Mammary epithelial cell (primary cell): ENCODE measurements at regions not wholly inside any gene's neighbourhood (a gene's known extent, or its start where the extent isn't known, plus 50 kb on each side); places are given as distances from the start of the nearest gene placed in this dataset.
"Not testable (repeated sequence)": the region's sequence is repeated elsewhere in the genome, so short reads cannot be mapped to it uniquely, and the experiment has no call there.

Experiments used
- EZH2 ChIP-seq: IDR thresholded peaks from 2 replicates; pipeline ENCODE4 v1.6.1; 2012; ENCODE audit warnings: low read length, inconsistent platforms, borderline replicate concordance
- TF ChIP-seq, protein P1 (sequence below), 2 donors: IDR thresholded peaks in 1 of 2; conservative IDR thresholded peaks in 1 of 2; 2 replicates each; pipeline ENCODE4 v1.5.1; 2011 to 2012; ENCODE audit warnings: inconsistent platforms in 2 of 2, low read length in 2 of 2, mild to moderate bottlenecking in 2 of 2, control low read depth in 1 of 2, low read depth in 1 of 2; ENCODE audit not compliant: insufficient read depth in 1 of 2; ENCODE audit errors: extremely low read depth in 1 of 2

- TF ChIP-seq, protein P1, sequence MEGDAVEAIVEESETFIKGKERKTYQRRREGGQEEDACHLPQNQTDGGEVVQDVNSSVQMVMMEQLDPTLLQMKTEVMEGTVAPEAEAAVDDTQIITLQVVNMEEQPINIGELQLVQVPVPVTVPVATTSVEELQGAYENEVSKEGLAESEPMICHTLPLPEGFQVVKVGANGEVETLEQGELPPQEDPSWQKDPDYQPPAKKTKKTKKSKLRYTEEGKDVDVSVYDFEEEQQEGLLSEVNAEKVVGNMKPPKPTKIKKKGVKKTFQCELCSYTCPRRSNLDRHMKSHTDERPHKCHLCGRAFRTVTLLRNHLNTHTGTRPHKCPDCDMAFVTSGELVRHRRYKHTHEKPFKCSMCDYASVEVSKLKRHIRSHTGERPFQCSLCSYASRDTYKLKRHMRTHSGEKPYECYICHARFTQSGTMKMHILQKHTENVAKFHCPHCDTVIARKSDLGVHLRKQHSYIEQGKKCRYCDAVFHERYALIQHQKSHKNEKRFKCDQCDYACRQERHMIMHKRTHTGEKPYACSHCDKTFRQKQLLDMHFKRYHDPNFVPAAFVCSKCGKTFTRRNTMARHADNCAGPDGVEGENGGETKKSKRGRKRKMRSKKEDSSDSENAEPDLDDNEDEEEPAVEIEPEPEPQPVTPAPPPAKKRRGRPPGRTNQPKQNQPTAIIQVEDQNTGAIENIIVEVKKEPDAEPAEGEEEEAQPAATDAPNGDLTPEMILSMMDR (conservative IDR thresholded peaks at IDR 0.05 in 1 of 2, IDR thresholded peaks at IDR 0.05 in 1 of 2; ENCODE audit: extremely low read depth in 1 of 2, insufficient read depth in 1 of 2, low read depth in 1 of 2, low read length in 2 of 2): not testable (repeated sequence)
- not testable (repeated sequence) for TF ChIP-seq EZH2
These were observed 461.0 kb upstream of the ZNG1F start for GRCh38 chr9:41650086-41650485.
